Suprapubic skin (tissue), 2 donors: ENCODE measurements at regions not wholly inside any gene's neighbourhood (a gene's known extent, or its start where the extent isn't known, plus 50 kb on each side); places are given as distances from the start of the nearest gene placed in this dataset.

Experiments used
- EP300 ChIP-seq: sonication (generic); formaldehyde crosslinking; IDR thresholded peaks from one replicate; pipeline ENCODE4 v1.6.1; 2017; ENCODE audit warnings: antibody characterized with exemption
- POLR2A ChIP-seq, 2 donors: fragments of 450-650 bp; IDR thresholded peaks; one replicate each; pipeline ENCODE4 v1.6.1; 2017; ENCODE audit warnings: antibody characterized with exemption in 2 of 2, mild to moderate bottlenecking in 2 of 2, moderate library complexity in 2 of 2

GRCh38 chr3:158909870-158910269, 108.0 kb downstream of the MFSD1 start:
- TF ChIP-seq POLR2A (IDR thresholded peaks at IDR 0.05) (no peak), EP300 (no peak)
